22Rv1 (cell line): ENCODE measurements at regions not wholly inside any gene's neighbourhood (a gene's known extent, or its start where the extent isn't known, plus 50 kb on each side); places are given as distances from the start of the nearest gene placed in this dataset.

Experiments used
- H3K27ac ChIP-seq: fragments of 450-650 bp; 2 replicates; pipeline ENCODE4 v1.5.1; 2017
- CTCF ChIP-seq: fragments of 450-650 bp; IDR thresholded peaks from 2 replicates; pipeline ENCODE4 v1.5.1; 2017; ENCODE audit warnings: mild to moderate bottlenecking
- ZFX ChIP-seq: fragments of 450-650 bp; IDR thresholded peaks from 2 replicates; pipeline ENCODE4 v1.6.1; 2017; ENCODE audit warnings: antibody characterized with exemption, borderline replicate concordance

DNA sequence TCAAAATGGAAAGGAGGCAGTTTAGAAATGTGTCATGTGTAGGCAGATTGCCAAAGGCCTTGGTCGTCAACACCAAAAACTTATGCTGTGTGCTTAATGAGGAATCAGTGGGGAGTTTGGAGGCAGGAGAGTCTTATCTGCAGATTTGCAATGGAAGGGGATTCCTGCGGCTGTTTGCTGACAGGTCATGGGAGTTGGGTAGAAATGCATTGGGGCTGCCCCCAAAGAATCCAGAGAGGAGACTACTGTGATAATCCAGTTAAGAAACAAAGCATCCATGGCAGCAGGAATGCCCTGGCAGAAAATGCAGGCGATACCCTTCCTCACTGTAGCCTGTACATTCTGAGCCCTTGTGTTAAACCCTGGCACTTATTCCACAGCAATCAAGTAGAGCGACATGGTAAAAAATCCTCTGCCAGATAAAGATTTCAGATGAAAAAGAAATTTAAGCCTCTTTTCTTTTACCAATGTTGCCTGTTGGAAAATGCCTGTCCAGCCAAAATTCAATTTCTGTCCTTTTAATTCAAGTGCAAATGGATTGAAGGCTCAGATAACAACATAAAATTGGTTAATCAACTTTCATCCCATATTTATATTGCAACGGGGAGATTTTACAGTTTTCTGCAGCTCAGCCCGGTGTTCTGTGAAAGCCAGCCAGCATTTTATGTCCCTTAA is 491.0 kb upstream of the CDH5 start:
- no peak overlapping the region for H3K27ac ChIP-seq
- no peak for TF ChIP-seq ZFX
- no peak for TF ChIP-seq CTCF

- H3K27ac ChIP-seq: no peak overlapping the region
- TF ChIP-seq CTCF (no peak), ZFX (no peak)
These were observed 497.2 kb upstream of the CDH5 start for GRCh38 chr16:65869261-65869660.

GRCh38 chr16:65867276-65867960 is 499.1 kb upstream of the CDH5 start:
- TF ChIP-seq ZFX (no peak), CTCF (no peak)

DNA sequence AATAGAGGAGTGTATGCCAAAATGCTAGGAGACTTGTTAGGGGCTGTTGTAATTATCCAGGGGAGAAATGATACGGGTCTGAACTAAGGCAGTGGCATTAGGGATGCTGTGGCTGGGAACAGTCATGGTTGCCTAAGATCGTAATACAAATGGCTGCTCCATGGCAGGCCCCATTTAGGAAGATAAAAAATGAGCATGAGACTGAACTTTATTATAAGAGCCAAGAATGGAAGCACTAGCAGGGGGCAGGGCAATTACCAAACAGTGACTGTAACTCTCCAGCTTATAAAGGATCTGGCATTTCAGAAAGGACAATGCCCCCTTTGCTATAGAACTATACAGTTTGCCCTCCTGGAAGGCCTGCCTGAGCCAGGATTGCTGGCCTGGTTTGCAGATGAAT is 503.3 kb upstream of the CDH5 start:
- TF ChIP-seq CTCF (no peak), ZFX (no peak)
- H3K27ac ChIP-seq: no peak overlapping the region

More at GRCh38 chr16:65867276-65867960, 499.1 kb upstream of the CDH5 start:
- H3K27ac ChIP-seq: no peak overlapping the region

DNA sequence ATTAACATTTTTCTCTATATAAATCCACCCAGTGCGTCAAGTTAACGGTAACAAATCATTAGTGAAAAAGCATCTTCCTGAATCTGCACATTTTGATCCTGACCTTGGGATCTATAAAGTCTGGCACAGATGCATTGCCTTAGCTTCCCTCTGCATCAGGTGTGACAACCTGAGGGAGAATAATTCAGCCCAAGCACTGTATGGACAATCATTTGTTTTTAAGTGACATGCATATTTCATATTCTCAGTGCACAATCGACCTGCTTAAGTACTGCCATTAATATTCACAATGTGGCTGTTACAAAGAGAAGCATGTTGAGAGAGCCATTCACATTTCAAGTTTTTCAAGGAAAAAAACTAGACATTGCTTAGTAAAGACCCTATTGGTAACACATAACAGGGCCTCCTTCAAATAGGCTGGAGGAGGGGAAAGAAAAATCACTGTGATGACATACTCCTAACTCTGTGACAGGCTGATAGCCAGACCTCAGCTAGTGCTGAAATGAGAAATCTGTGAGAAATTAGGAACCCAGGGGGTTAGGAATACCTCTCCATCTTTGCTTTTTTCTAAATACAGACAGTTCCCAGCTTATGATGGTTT is 505.3 kb upstream of the CDH5 start:
- TF ChIP-seq CTCF: no peak
- no peak overlapping the region for H3K27ac ChIP-seq

DNA sequence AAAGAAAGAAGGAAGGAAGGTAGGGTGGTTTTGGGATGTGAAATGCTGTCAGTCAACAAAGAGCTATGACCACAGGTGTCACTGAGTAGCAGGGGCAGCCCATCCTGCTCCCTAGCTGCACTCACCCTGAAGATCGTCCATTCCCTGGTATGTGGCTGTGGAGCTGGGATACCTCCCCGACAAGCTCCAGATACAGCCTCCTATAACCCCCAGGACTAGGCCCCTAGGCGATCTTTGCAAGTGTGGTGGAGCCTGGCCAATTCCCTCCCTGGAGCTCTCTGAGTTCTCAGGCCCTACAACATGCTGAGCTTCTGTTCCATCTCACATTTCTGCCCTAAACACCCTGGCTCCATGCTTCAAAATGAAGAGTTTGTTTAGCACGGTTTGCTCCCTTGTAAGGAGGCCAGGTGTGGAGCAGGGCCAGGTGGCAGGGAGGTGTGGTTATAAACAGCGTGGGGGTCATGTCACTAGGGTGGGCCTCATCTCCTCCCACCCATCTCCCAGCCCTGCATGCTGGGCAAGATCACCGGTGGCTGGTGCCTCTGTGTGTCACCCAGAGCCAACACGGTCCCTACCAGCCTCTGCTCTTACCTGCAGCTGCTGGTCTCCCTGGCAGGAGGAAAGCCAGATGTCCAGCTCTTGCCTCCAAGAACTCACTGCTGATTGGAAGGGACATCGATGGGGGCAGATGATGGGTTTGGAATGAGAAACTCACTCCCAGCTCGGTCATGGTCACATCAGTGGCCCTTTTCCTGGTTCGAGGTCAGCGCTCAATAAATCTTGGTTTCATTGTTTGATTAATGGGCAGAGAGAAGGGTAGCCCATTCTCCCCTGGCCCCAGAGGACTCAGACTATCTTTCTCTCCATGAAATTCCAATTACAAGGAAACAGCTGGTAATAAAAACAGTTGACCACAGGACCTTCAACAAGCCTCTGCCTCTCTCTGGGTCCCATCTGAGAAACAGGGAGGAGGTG is 511.0 kb upstream of the CDH5 start:
- H3K27ac ChIP-seq: no peak overlapping the region
- no peak for TF ChIP-seq ZFX
- TF ChIP-seq CTCF: no peak
